Mononuclear cell (primary cell): ENCODE measurements at regions not wholly inside any gene's neighbourhood (a gene's known extent, or its start where the extent isn't known, plus 50 kb on each side); places are given as distances from the start of the nearest gene placed in this dataset.

Source experiments
- H3K27me3 ChIP-seq: 2 replicates; pipeline ENCODE4 v1.6.0; 2011; ENCODE audit warnings: low read length, control low read depth; ENCODE audit not compliant: insufficient read depth
- H3K4me1 ChIP-seq: 2 replicates; pipeline ENCODE4 v1.5.1; 2011; ENCODE audit warnings: mild to moderate bottlenecking, low read length, control low read depth; ENCODE audit not compliant: insufficient read depth
- H3K4me3 ChIP-seq: 2 replicates; pipeline ENCODE4 v1.5.1; 2011; ENCODE audit warnings: mild to moderate bottlenecking, low read length, moderate library complexity
- H3K9me3 ChIP-seq: 2 replicates; pipeline ENCODE4 v1.5.1; 2011; ENCODE audit warnings: low read depth, mild to moderate bottlenecking, control low read depth, low read length

GRCh38 chr9:84179531-84179930 is 161.0 kb downstream of the SLC28A3 start:
- H3K4me3 ChIP-seq, result no peak overlapping the region
- peaks cover 6% of the 10 kb centered on the region for H3K4me1 ChIP-seq
- no peaks in the 10 kb centered on the region for H3K27me3 ChIP-seq
- H3K9me3 ChIP-seq, result no peaks in the 10 kb centered on the region

GRCh38 chr9:84187090-84187489 is 153.5 kb downstream of the SLC28A3 start:
- no peaks in the 10 kb centered on the region for H3K4me1 ChIP-seq

GRCh38 chr9:84189904-84190303 is 150.7 kb downstream of the SLC28A3 start:
- H3K9me3 ChIP-seq, result no peaks in the 10 kb centered on the region
- peaks cover 4% of the 10 kb centered on the region for H3K27me3 ChIP-seq
- H3K4me1 ChIP-seq, result no peaks in the 10 kb centered on the region
- no peak overlapping the region for H3K4me3 ChIP-seq

More at GRCh38 chr9:84187090-84187489, 153.5 kb downstream of the SLC28A3 start:
- H3K9me3 ChIP-seq, result no peaks in the 10 kb centered on the region
- no peak overlapping the region for H3K4me3 ChIP-seq
- H3K27me3 ChIP-seq, result peaks cover 2% of the 10 kb centered on the region

GRCh38 chr9:84190411-84190810 is 150.1 kb downstream of the SLC28A3 start:
- no peaks in the 10 kb centered on the region for H3K9me3 ChIP-seq
- no peaks in the 10 kb centered on the region for H3K4me1 ChIP-seq
- H3K27me3 ChIP-seq, result peaks cover 4% of the 10 kb centered on the region

GRCh38 chr9:84206801-84207370 is 133.7 kb downstream of the SLC28A3 start:
- Histone ChIP-seq H3K4me1 (no peaks in the 10 kb centered on the region), H3K27me3 (peaks cover 3% of the 10 kb centered on the region), H3K9me3 (no peaks in the 10 kb centered on the region), H3K4me3 (no peak overlapping the region)

More at GRCh38 chr9:84190411-84190810, 150.1 kb downstream of the SLC28A3 start:
- no peak overlapping the region for H3K4me3 ChIP-seq

GRCh38 chr9:84207491-84207951 is 133.0 kb downstream of the SLC28A3 start:
- Histone ChIP-seq H3K9me3 (no peaks in the 10 kb centered on the region), H3K4me3 (no peak overlapping the region), H3K4me1 (no peaks in the 10 kb centered on the region), H3K27me3 (peaks cover under 1% of the 10 kb centered on the region)

GRCh38 chr9:84212246-84212645 is 128.3 kb downstream of the SLC28A3 start:
- H3K9me3 ChIP-seq, result no peaks in the 10 kb centered on the region
- no peaks in the 10 kb centered on the region for H3K4me1 ChIP-seq
- no peak overlapping the region for H3K4me3 ChIP-seq
- H3K27me3 ChIP-seq, result no peaks in the 10 kb centered on the region

- Histone ChIP-seq H3K4me3 (no peak overlapping the region), H3K4me1 (no peaks in the 10 kb centered on the region), H3K9me3 (no peaks in the 10 kb centered on the region), H3K27me3 (no peaks in the 10 kb centered on the region)
Observed at GRCh38 chr9:84212982-84213381, 127.6 kb downstream of the SLC28A3 start.

- Histone ChIP-seq H3K27me3 (no peaks in the 10 kb centered on the region), H3K4me3 (no peak overlapping the region), H3K9me3 (no peaks in the 10 kb centered on the region), H3K4me1 (no peaks in the 10 kb centered on the region)
Observed at GRCh38 chr9:84216151-84216550, 124.4 kb downstream of the SLC28A3 start.

- H3K27me3 ChIP-seq, result no peaks in the 10 kb centered on the region
- H3K4me1 ChIP-seq, result no peaks in the 10 kb centered on the region
- no peak overlapping the region for H3K4me3 ChIP-seq
- H3K9me3 ChIP-seq, result no peaks in the 10 kb centered on the region
Observed at GRCh38 chr9:84218322-84218721, 122.2 kb downstream of the SLC28A3 start.

GRCh38 chr9:84224246-84224645 is 116.3 kb downstream of the SLC28A3 start:
- H3K9me3 ChIP-seq, result no peaks in the 10 kb centered on the region
- no peaks in the 10 kb centered on the region for H3K4me1 ChIP-seq
- no peaks in the 10 kb centered on the region for H3K27me3 ChIP-seq
- H3K4me3 ChIP-seq, result no peak overlapping the region
